SU-DHL-6 (cell line): ENCODE measurements at regions not wholly inside any gene's neighbourhood (a gene's known extent, or its start where the extent isn't known, plus 50 kb on each side); places are given as distances from the start of the nearest gene placed in this dataset.

Experiments
- H2AFZ ChIP-seq: fragments of 200-600 bp; sonication (generic); 2 replicates; pipeline ENCODE4 v1.6.1; 2014; ENCODE audit warnings: low read depth, mild to moderate bottlenecking, moderate library complexity, mixed read lengths, antibody characterized with exemption, low read length; ENCODE audit not compliant: severe bottlenecking
- H3F3A ChIP-seq: fragments of 200-600 bp; shearing (Covaris generic); 2 replicates; pipeline ENCODE4 v1.6.0; 2016; ENCODE audit warnings: antibody characterized with exemption, mild to moderate bottlenecking; ENCODE audit not compliant: insufficient read depth
- H3K27ac ChIP-seq: fragments of 200-600 bp; sonication (generic); 2 replicates; pipeline ENCODE4 v1.5.1; 2016; ENCODE audit warnings: low read depth, mild to moderate bottlenecking, low read length, moderate library complexity, mixed read lengths
- H3K27me3 ChIP-seq: fragments of 200-600 bp; sonication (generic), shearing (Covaris generic); 2 replicates; pipeline ENCODE4 v1.6.0; 2014; ENCODE audit warnings: mild to moderate bottlenecking, low read length
- H3K36me3 ChIP-seq: fragments of 200-600 bp; sonication (generic); 2 replicates; pipeline ENCODE4 v1.6.1; 2014; ENCODE audit warnings: mild to moderate bottlenecking, low read length, mixed read lengths
- H3K4me2 ChIP-seq: fragments of 300-600, 200-600 bp; shearing (Covaris generic), sonication (generic); 2 replicates; pipeline ENCODE4 v1.6.0; 2014; ENCODE audit warnings: low read length, low read depth, mild to moderate bottlenecking; ENCODE audit not compliant: poor library complexity, severe bottlenecking
- H3K4me3 ChIP-seq: fragments of 200-600 bp; sonication (generic); 2 replicates; pipeline ENCODE4 v1.5.1; 2014; ENCODE audit warnings: antibody characterized with exemption, low read length, mild to moderate bottlenecking, mixed read lengths; ENCODE audit not compliant: insufficient read depth, poor library complexity, severe bottlenecking
- H3K79me2 ChIP-seq: fragments of 200-600 bp; sonication (generic); 2 replicates; pipeline ENCODE4 v1.6.1; 2014; ENCODE audit warnings: mild to moderate bottlenecking, low read length, moderate library complexity; ENCODE audit not compliant: insufficient read depth
- H3K9ac ChIP-seq: fragments of 200-600 bp; sonication (generic); 2 replicates; pipeline ENCODE4 v1.7.0; 2014; ENCODE audit warnings: mild to moderate bottlenecking, low read length
- H3K9me2 ChIP-seq: fragments of 200-600 bp; sonication (generic); replicated peaks from 2 replicates; pipeline ENCODE4 v1.6.1; 2014; ENCODE audit warnings: low read length; ENCODE audit not compliant: insufficient read depth
- H3K9me3 ChIP-seq: fragments of 200-600 bp; sonication (generic); 2 replicates; pipeline ENCODE4 v1.6.1; 2014; ENCODE audit warnings: low read length, mixed read lengths; ENCODE audit not compliant: insufficient read depth
- H4K20me1 ChIP-seq: fragments of 200-600 bp; sonication (generic); 2 replicates; pipeline ENCODE4 v1.6.1; 2014; ENCODE audit warnings: low read depth, mild to moderate bottlenecking, antibody characterized with exemption, low read length, moderate library complexity, mixed read lengths
- CTCF ChIP-seq: fragments of 200-600 bp; sonication (generic); IDR thresholded peaks from one replicate; pipeline ENCODE4 v1.5.1; 2017; ENCODE audit warnings: antibody characterized with exemption, mild to moderate bottlenecking, low read length, moderate library complexity; ENCODE audit not compliant: insufficient read depth, poor library complexity, severe bottlenecking
- EZH2phosphoT487 ChIP-seq: fragments of 200-600 bp; sonication (generic), shearing (Covaris generic); conservative IDR thresholded peaks from 2 replicates; pipeline ENCODE4 v1.6.1; 2018; ENCODE audit warnings: mild to moderate bottlenecking, antibody characterized with exemption, low read length, moderate library complexity, mixed read lengths

GRCh38 chr2:6487765-6488164, 377.9 kb downstream of the CMPK2 start:
- no peaks in the 10 kb centered on the region for H3K9me3 ChIP-seq
- no peaks in the 10 kb centered on the region for H3K9me2 ChIP-seq
- H3K36me3 ChIP-seq, result no peaks in the 10 kb centered on the region

GRCh38 chr2:6492573-6492972, 373.1 kb downstream of the CMPK2 start:
- H3K27me3 ChIP-seq, result no peaks in the 10 kb centered on the region

More at GRCh38 chr2:6487765-6488164, 377.9 kb downstream of the CMPK2 start:
- H3K27me3 ChIP-seq, result no peaks in the 10 kb centered on the region
- no peaks in the 10 kb centered on the region for H4K20me1 ChIP-seq
- no peak overlapping the region for H3K9ac ChIP-seq
- H2AFZ ChIP-seq, result no peak overlapping the region
- no peaks in the 10 kb centered on the region for H3F3A ChIP-seq
- TF ChIP-seq CTCF (no peak), EZH2phosphoT487 (no peak)
- H3K27ac ChIP-seq, result no peak overlapping the region
- H3K4me2 ChIP-seq, result no peak overlapping the region
- no peak overlapping the region for H3K4me3 ChIP-seq
- no peaks in the 10 kb centered on the region for H3K79me2 ChIP-seq

GRCh38 chr2:6493266-6493665, 372.4 kb downstream of the CMPK2 start:
- Histone ChIP-seq H3K79me2 (no peaks in the 10 kb centered on the region), H4K20me1 (no peaks in the 10 kb centered on the region), H3K9me2 (no peaks in the 10 kb centered on the region), H3K4me3 (no peak overlapping the region), H3F3A (no peaks in the 10 kb centered on the region), H3K9me3 (no peaks in the 10 kb centered on the region), H3K4me2 (no peak overlapping the region), H3K27ac (no peak overlapping the region), H2AFZ (no peak overlapping the region), H3K9ac (no peak overlapping the region), H3K36me3 (no peaks in the 10 kb centered on the region), H3K27me3 (no peaks in the 10 kb centered on the region)
- no peak for TF ChIP-seq EZH2phosphoT487
- no peak for TF ChIP-seq CTCF

More at GRCh38 chr2:6492573-6492972, 373.1 kb downstream of the CMPK2 start:
- TF ChIP-seq EZH2phosphoT487 (no peak), CTCF (no peak)
- no peak overlapping the region for H2AFZ ChIP-seq
- no peaks in the 10 kb centered on the region for H3K79me2 ChIP-seq
- H3K4me2 ChIP-seq, result no peak overlapping the region
- H3K36me3 ChIP-seq, result no peaks in the 10 kb centered on the region
- no peaks in the 10 kb centered on the region for H3K9me2 ChIP-seq
- no peak overlapping the region for H3K4me3 ChIP-seq
- H3F3A ChIP-seq, result no peaks in the 10 kb centered on the region
- no peaks in the 10 kb centered on the region for H4K20me1 ChIP-seq
- H3K9me3 ChIP-seq, result no peaks in the 10 kb centered on the region
- no peak overlapping the region for H3K9ac ChIP-seq
- no peak overlapping the region for H3K27ac ChIP-seq
